GM21529 (cell line): ENCODE measurements at regions not wholly inside any gene's neighbourhood (a gene's known extent, or its start where the extent isn't known, plus 50 kb on each side); places are given as distances from the start of the nearest gene placed in this dataset.

Experiments used
- ATAC-seq: cut with Tn5 transposase; IDR thresholded peaks from one replicate; pipeline ENCODE4 v1.9.1; 2021; ENCODE audit not compliant: unreplicated experiment

DNA sequence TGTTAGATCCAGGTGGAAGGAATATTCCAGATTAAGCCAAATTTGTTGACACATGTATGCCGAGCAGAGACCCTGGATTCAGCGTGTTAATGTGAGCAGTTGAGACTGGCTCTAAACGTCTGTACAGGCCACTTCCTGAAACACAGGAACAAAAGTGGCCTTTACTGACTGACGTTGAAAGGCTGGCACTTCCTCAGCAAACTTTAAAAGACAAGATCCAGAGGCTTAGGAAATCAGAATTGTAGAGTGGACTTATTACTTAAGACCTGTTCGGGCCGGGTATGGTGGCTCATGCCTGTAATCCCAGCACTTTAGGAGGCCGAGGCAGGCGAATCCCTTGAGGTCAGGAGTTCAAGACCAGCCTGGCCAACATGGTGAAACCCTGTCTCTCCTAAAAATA lies 125.7 kb upstream of the ARID1B start:
- no peak for ATAC-seq

DNA sequence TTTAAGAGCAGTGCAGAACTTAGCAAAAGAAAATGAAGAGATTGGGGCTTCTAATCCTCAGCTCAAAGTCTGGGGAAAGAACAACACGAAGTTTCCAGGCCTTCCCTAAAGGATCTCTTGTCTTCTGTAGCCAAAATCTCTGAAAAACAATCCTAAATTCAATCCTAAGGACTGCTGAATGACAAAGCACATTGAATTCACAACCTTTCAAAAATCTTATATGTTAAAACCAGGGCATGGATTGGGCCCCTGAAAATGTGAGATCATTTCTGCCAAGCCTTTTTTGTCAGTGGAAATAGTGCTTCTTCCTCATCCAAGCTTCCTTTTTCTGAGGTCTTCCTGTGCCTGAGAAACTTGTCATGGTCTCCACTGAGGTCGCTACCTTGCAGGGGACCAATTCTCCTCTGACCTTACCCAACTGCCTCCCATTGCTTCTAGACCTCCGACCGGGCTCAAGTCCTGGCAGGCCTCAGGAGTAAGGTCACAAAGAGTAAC lies 126.2 kb upstream of the ARID1B start:
- ATAC-seq = no peak

DNA sequence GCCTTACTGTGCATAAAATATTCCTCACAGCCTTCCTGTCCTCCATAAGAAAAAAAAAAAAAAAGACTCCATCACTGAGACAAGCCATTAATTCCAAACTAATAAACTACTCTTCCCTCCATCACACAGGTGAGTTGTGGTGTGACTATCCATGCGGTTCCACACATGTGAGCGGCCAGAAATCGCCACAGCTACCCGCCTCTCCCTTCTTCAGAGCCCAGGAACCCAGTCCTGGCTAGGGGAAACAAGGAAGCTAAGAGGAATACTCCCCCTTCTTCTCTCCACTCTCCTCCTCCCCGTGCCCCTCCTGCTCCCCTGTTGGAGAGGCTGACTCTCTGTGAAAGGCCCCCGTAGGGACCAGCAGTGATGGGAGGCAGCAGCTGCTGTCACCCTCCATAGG lies 128.6 kb upstream of the ARID1B start:
- no peak for ATAC-seq

DNA sequence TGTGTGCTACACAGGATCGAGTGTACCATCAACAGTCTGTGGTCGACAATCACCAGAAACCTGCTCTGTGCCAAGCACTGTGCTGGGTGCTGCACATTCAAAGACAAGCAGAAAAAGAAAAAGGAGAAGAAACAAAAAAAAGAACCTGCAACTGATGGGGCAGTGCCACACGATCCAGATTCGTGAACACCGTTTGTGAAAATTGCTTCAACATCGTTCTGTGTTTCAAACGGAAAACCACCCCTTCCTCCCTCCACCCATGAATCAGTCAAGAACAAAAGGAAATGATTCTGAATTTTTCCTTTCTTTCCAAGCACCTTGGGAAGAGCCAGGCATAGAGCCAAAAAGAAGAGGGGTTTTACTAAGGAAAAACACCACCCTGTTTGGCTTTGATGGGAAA lies 129.2 kb upstream of the ARID1B start:
- ATAC-seq = no peak

DNA sequence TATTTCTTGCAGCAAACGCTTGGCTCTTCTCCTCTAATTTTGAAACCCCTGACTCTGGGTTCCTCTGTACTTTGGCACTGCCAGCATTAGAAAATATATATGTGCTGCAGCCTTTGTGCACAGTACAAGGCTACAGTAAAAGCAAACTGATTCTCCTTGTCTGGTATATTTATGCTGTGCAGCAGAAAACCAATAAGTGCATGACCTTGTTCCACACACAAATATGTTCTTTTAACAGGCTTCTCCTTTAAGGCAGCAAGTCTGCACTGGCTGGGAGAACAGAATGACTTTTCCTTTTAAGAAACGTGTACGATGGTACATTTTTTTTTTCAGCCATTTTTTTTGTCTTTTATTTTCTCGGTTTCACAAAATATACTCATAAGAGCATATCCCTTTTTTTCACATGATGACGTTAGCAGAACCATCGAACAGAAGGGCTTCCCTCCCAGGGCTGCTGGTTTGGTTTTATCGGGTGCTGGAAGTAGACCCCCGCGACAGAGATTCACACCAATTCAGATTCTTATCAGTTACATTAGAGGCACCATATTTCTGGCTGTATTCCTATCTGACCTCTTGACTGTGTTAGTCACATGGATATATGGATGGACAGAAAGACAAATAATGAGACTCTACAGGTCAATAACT lies 129.9 kb upstream of the ARID1B start:
- ATAC-seq = no peak

DNA sequence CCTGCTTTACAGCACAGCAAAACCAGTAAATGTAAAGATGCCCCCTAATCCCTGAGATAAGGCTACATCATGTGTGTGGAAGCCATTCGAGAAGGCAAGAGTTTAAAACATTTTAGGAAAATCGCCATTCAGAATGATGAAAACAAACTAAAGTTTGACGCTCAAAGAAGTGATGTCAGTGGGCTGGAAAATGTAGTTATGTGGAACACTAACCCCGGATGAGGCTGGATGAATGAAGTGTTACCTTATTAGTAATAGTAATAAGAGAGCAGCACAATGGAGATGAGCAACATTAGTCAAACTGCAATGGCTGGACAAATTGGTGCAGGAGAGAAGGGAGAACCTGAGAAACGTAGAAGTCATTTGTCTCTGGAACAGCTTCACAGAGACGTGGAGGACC lies 130.7 kb upstream of the ARID1B start:
- ATAC-seq = no peak

DNA sequence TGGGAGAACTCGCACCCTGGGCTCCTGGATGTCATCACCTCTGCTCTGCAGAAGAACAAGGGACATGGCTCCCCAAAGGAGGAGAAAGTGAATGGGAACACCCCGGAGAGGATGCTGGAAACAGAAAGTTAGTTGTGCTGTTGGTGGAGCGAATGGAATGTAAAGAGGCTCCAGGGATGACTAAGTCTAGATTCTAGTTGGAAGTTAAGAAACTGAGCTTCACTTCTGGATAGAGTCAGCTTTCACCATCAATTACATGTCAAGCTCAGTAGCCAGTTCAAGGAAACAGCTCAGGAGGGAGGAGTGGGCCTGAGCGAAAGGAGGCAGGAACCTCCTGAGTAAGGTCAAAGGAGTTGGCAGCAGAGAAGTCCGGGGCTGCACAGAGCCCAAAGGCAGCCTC lies 132.1 kb upstream of the ARID1B start:
- ATAC-seq = no peak

DNA sequence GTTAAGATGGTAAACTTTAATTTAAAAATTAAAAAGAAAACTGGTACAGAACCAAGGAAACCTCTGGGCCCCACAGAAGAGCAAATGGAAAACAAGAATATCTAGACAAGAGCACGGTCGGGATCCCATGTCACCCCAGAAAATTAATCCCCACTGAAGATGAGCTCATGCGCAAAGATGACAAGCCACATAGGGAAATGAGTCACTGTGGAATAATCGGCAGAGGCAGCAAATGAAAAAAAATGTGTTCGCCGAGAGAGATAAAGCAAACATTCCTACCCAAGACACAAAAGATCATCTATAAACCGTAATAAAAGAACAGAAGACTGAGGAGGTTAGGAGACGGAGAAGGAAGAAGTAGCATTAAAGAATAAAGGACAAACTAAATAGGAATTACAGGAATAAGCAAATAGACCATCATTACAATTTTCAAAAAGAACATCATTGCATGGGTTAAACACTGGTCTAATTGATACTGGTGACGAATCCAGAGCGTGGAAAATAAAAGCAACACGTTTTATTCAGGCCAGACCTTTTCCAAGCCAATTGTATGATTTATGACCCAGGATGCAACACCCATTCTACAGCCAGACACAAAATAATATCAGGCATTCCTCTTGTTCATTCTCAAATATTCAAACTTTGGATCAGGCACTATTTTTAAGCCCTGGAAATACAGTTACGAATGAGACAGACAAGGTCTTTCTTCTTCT lies 138.0 kb upstream of the ARID1B start:
- ATAC-seq = no peak

DNA sequence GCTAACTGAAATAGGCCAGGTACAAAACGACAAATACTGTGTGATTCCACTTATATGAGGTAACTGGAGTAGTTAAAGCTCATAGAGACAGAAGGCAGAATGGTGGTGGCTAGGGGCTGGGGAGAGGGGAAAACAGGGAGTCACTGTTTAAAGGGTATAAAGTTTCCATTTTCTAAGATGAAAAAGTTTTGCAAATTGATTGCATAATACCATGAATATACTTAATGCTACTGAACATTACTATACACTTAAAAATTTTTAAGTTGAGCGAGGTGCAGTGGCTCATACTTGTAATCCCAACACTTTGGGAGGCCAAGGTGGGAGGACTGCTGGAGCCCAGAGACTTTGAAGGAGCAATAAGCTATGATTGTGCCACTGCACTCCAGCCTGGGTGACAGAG lies 138.6 kb upstream of the ARID1B start:
- no peak for ATAC-seq

DNA sequence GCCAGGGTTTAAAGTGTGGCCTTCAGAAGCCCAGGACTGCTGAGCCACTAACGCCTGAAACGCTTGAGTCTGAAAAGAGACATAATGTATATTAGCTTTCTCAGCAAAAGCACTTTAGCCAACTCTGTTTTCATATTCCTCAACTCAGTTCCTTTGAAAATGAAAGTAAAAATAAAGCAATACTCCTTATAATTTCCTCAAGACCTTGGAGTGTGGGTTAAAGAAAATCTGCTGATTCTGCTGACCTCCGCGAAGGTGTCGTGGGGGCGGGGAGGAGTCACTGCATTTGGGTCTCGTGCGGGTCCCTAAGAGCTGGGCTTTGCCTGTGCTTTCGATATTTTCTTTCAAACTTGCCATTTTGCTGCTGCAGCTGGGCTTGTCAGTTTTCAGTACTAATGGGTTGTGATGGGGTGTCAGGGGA lies 142.2 kb upstream of the ARID1B start:
- ATAC-seq = no peak

DNA sequence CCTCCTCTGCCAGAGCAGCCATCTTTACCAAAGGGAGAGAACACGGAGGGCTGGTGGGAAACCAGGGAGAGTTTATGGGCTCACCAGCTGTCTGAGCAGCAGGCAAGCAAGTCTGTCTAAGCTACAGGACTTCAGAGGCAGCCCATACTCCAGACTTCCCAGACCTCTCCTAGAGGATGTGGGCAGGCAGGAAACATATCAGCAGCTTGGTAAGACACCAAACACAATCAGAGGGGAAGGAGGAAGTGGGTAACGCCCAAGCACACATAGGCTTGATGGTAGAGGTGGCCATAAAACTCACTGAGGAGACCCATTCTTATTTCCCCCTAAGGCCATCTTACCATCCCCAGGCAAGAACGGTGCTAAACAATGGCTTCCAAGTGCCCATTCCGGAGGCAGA lies 143.1 kb upstream of the ARID1B start:
- ATAC-seq = no peak

DNA sequence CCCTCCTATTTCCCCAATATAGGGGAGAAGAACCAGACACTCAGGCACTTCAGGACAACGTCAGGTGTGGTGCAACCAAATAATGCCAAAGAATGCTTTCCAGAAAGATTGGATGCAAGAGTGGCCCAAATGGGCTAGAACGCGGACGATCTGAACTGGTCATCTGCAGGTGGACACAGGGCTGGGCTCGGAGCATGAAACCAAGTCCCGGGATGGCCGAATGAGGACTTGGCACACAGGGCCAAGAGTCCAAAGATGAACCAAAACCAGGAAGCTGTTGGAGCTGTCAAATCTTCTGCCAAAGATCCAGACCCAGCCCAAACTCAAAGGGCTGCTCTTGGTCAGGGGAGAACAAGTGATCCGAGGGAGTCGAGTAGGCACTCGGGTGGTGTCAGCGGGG lies 143.9 kb upstream of the ARID1B start:
- no peak for ATAC-seq

DNA sequence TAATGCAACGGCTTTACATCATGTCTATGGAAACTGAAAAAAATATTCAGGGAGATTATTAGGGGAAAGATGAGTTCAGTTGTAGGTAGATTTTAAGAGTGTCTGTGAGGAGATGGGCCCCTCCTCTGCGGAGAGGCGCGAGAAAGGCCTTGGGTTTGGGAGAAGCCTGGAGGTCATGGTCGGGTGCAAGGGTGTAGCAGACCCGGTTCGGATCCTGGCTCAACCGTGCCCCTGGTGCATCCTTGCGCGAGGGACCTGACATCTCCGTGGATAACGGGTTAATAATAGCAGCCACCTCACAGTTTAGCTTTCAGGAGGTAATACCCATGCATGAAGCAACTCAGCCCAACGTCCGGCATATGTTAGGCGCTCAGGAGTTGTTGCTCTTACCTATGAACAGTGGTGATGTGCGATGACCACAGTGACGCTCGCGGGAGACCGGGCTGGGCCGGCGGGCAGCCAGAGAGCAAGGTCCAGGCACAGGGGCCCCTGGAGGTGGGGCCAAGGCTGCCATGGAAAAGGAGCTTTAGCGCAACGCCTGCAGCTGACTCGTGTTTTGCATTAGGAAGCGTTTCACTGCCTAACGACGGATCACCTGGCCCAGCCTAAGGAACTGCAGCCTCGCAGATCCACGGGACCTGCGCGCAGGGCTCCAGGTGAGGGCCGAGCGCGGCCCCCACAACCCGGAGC lies 146.4 kb upstream of the ARID1B start:
- ATAC-seq = no peak

DNA sequence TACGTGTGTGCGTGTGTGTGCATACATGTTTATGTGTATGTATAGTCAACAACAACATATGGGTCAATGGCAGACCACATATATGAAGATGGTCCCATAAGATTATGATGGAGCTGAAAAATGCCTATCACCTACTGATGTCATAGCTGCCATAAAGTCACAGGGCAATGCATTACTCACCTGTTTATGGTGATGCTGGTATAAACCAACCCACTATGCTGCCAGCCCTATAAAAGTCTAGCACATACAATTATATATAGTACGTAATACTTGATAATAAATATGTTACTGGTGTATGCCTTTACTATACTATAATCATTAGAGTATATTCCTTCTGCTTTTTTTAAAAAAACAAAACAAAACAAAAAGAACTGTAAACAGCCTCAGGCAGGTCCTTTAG lies 148.4 kb upstream of the ARID1B start:
- no peak for ATAC-seq

DNA sequence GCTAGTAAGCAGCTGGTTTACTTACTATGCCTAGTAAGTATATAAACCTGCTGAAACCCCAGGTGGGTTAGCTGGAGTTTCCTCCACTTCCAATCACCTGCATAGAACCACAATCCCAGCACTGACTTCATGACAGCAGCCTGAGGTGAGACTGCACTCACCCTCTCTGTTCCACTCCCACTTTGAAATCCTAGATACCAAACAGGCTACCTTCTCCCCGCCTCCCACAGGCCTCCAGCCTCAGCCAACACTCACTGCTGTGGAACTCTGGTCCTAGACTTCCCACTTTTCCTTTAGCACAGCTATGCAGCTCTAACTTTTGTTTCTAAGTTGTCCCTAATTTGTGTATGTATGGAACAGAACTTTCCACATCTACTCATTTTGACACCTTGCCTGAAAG lies 149.7 kb upstream of the ARID1B start:
- ATAC-seq = no peak

DNA sequence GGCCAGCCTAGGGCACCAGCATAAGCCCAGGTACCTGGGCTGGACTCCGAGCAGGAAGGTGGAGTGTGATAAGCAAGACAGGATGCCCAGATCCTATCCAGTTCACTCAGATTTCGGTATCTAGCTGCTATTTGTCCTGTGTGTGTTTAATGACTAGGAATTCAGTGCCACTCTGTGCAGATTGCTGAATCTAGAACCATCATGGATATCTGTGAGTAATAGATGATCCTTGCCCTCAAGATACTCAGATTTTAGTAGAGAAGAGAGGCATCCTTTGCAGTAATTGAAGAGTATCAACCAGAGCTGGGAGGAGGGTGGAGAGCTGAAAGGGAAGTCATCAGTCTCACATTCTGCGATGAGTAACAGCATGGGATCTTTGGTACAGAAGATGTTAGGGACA lies 155.0 kb upstream of the ARID1B start:
- ATAC-seq = no peak

DNA sequence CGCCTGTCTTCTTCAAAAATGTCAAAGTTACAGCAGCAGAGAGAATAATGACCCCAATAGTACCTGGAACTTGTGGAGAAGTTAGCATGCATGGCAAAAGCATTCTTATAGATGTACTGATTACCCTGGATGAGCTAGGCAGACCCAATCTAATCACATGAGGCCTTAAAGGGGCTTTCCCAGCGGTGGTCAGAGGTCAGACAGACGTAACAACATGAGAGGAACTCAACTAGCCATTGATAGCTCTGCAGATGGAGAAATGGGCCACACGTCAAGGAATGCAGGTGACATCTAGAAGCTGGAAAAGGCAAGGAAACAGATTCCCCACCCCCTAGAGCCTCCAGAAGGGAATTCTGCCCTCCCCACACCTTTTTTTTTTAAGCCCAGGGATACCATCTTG lies 156.8 kb upstream of the ARID1B start:
- ATAC-seq = no peak

DNA sequence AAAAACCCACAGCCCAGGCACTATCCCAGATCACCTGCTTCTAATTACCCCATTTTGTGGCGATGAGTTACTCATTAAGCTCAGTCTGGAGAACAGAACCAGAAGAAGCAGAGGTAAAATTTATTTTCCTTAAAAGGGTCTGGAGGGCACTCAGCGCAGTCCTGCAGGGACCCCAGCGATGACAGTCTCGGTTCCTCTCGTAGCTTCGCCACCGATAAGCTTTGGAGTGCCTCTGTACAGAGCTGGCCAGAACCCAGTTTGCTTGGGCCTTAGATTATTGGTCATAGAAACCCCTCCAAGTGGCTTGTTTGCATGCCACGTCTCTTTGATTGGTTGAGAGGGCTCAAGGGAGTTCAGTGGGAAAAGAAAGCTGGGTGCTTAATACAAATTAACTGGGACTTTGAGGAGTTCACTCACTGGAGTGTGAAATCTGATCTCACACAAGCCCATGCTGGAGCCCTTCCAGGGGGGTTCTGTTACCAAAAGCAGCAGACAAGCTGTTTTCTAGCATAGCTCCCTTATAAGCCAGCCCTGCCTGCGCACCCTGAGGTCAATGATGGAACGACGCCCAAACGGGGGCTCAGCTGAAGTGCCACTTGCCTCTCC lies 158.5 kb upstream of the ARID1B start:
- no peak for ATAC-seq

DNA sequence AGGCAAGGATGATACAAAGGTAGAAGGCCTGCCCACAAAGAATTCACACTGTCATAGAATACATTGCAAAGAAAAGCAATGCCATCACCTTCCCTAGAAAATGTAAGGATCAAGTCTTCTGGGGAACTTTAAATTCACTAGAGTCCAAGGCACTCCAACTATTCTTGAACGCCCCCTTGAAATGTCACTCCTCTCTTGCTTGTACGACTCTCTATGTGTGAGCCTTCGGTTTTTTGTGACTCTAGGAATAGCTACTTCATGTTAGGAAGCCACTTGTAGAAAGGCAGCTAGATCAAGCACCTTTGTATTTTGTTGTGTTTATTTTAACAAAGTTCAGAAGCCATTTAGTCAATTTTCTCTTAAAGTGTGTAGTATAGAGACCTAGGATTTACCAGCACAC lies 159.2 kb upstream of the ARID1B start:
- ATAC-seq = no peak

DNA sequence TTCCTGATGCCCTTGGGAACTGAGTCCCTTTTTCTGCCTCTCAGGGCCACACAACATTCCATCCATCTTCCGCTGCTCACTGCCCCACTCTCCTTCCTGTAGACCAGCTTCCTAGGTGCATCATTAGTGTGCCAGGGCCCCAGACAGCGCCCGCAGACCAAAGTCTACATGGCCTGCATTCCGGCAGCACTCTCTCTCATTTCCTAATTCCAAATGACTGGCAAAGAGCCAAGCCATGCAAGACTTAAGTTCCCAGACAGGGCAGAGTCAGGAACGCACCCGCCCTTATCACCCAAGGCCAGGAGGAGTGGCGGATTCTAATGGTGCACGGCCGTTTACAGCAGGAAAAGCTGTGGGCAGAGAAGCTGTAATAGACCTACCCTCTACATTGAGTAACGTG lies 159.8 kb upstream of the ARID1B start:
- no peak for ATAC-seq

DNA sequence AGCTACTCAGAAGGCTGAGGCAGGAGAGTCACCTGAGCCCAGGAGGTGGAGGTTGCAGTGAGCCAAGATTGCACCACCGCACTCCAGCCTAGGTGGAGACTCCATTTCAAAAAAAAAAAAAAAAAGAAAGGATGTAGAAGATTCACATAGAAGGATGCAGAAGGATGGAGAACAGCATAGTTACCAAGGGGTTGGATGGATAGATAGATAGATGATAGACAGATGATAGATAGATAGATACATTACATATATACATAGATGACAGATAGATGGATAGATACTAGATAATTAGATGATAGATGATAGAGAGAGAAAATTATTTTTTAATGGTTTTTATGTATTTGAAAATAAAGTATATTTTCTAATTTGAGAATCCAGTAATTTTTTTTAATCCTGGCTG lies 160.7 kb upstream of the ARID1B start:
- ATAC-seq = no peak

DNA sequence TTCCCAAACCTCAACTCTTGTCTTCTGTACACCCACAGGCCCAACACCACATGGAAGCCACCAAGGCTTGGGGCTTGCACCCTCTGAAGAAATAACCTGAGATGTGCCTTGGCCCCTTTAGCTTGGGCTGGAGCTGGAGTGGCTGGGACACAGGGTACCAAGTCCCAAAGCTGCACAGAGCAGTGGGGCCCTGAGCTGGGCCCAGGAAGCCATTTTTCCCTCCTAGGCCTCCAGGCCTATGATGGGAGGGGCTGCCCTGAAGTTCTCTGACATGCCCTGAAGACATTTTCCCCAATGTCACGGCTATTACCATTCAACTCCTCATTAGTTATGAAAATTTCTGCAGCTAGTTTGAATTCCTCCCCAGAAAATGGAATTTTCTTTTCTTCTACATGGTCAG lies 163.2 kb upstream of the ARID1B start:
- no peak for ATAC-seq
